ENCODE measurements at regions not wholly inside any gene's neighbourhood (a gene's known extent, or its start where the extent isn't known, plus 50 kb on each side); places are given as distances from the start of the nearest gene placed in this dataset.

DNA sequence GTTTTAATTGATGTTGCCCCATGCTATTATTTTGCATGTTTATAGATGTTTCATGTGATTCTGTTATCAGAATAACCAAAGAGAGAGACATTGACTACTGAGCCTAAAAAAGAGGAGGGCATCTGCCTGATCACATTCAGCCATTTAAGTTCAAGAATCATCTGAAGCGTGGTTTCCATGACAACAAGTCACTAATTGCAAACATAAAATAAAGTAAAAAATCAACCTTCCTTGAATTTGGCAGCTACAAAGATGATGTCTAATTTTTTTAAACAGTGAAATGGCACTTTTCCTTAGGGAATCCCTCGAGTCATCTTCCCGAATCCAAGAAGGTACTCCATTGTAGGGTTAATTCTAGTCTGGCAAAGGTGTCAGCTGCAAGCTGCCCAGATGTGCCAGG, 884.2 kb downstream of the DIAPH3 start:
- no peak for TF ChIP-seq POLR2AphosphoS5 (IDR thresholded peaks at IDR 0.05; ENCODE audit: low read depth, low read length)
- no peak for TF ChIP-seq TAF1 (IDR thresholded peaks at IDR 0.05; ENCODE audit: borderline replicate concordance, insufficient read depth, low read length)
- TF ChIP-seq, protein P1, sequence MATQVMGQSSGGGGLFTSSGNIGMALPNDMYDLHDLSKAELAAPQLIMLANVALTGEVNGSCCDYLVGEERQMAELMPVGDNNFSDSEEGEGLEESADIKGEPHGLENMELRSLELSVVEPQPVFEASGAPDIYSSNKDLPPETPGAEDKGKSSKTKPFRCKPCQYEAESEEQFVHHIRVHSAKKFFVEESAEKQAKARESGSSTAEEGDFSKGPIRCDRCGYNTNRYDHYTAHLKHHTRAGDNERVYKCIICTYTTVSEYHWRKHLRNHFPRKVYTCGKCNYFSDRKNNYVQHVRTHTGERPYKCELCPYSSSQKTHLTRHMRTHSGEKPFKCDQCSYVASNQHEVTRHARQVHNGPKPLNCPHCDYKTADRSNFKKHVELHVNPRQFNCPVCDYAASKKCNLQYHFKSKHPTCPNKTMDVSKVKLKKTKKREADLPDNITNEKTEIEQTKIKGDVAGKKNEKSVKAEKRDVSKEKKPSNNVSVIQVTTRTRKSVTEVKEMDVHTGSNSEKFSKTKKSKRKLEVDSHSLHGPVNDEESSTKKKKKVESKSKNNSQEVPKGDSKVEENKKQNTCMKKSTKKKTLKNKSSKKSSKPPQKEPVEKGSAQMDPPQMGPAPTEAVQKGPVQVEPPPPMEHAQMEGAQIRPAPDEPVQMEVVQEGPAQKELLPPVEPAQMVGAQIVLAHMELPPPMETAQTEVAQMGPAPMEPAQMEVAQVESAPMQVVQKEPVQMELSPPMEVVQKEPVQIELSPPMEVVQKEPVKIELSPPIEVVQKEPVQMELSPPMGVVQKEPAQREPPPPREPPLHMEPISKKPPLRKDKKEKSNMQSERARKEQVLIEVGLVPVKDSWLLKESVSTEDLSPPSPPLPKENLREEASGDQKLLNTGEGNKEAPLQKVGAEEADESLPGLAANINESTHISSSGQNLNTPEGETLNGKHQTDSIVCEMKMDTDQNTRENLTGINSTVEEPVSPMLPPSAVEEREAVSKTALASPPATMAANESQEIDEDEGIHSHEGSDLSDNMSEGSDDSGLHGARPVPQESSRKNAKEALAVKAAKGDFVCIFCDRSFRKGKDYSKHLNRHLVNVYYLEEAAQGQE (IDR thresholded peaks at IDR 0.05; ENCODE audit: insufficient read depth in 1 of 2, low read depth in 2 of 2, low read length in 2 of 2): no peak
- no peak for TF ChIP-seq SIN3A (IDR thresholded peaks at IDR 0.05; ENCODE audit: borderline replicate concordance, insufficient read depth, low read length)
- no peak for TF ChIP-seq FOXP2 (optimal IDR thresholded peaks at IDR 0.05; ENCODE audit: borderline replicate concordance, extremely low read depth, extremely low read length, insufficient read depth)
